Renal pelvis (tissue), 1 donor: ENCODE measurements at regions not wholly inside any gene's neighbourhood (a gene's known extent, or its start where the extent isn't known, plus 50 kb on each side); places are given as distances from the start of the nearest gene placed in this dataset.

ENCODE experiments used
- DNase-seq: peaks from one replicate; pipeline ENCODE4 v3.0.0-alpha.2; 2013

DNA sequence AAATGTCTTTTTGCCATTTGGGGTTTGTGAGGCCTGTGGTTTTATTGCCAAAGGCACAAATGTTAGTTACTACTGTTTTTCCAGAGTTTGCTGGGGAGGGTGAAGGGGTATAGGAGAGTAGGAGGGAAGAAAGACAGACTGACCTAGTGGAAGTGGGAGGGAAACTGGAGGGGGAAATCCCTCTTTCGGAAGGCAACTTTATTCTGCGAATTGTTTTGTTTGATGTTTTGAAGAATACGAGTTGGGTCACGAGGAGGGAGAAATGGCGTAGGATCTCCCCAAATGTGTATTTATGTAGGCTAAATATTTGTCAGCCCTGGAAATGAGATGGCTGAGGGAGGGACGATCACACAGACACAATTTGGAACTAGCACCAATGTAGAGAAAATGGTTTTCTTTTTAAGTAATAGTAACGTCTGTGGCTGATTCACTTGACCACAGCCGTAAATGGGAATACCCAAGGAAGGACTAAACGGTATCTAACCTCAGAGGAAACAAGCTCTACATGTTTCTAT, 172.3 kb downstream of the ICOS start:
- no peak for DNase-seq

DNA sequence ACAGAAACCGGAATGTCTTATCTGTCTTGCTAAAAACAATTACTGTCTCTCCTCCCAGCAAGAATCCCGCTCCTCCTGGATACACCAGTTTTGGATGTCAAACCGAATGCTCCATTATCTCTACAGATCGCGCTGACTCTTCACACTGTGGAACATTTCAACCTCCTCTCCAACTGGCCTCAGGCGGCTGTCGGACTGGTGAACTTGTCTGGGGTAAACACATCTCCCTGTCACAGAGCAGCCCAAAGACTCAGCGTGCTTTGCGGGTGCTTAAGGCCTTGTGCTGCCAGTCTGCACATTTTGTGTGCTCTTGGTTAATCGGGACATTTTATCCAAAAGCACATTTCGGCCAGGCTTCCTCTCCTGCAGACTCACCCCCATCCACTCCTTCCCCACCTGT, 173.1 kb downstream of the ICOS start:
- DNase-seq = no peak

DNA sequence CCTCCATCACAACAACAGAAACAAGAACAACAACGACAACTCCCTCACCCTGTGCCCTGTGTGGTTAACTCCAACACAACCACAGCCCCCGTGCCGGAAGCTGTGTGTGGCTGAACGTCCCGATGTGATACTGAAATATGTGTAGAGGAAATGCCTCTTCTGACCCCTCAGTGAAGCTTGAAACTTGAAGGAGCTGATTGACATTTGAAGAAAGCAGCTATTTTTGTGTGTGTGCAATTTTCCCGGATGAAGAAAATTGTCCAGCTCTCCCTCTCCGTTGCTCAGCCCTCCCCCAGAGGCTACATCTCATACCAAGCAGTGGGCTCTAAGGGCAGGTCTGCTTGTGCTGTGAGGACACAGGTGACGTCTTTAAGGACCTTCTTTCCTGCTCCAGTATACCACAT, 173.8 kb downstream of the ICOS start:
- peak; percentile 48 for DNase-seq

DNA sequence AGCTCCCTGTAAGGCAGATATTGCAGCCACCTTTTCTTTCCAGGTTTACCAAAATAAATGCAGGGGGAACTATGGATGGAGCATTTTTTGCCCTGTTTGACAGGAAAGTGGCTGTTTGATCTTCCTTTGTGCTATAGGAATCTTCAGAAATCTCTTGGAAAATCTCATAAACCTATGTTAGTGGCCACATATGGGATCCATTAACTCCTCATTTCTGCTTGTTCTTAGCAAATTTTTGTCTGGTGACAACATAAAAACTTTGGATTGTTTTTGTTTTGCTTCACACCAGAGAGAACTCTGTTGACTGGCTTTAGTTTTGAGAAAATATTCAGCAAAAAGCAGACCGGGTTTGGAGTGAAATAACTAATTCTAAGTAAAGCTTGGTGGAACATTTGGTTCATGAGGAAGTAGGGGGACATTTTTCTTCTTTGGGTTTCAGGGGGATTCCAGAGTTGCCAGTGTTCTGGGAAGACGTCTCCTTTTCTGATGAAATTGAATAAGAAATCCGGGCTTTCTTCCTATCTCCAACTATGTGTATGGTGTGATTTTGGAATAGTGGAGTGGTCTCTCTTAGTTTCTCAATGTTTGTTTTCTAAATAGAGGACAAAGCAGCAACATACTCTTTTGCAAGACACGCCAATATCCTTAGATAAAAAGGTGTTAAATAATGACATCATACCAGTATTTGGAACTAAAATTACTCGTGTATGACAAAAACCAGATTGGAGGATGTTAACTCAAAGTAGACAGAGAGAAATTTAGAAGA, 174.4 kb downstream of the ICOS start:
- DNase-seq = peak; percentile 49

DNA sequence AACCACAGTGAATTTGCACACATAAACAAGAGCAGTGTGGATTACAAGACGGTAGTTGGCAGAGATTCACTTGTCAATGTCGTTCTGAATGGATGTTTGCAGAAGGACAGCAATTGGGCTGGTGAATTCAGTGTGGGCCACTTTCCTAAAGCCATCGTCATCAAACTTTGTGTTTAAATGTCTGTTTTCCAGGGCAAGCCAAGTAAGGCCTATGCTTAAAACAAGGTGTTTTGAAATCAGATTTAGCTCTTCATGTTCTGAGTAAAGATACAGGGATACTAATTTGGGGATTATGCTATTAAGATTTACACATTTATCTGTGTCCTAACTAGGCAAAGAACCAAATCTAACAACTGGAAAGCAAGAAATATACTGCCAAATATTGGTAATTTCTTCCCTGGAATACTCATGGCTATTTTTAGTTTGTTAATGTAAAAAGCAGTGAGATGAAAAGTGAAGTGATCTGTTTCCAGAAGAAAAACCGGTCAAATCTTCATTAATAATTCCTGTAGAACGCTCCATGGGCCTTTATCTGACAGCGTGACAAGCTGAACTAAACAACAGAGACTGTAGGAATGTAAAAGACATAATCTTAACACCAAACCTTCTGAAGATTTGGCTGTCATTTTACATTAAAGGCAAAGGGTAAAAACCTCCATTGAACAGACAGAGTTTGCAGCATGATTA, 175.7 kb downstream of the ICOS start:
- DNase-seq = no peak

DNA sequence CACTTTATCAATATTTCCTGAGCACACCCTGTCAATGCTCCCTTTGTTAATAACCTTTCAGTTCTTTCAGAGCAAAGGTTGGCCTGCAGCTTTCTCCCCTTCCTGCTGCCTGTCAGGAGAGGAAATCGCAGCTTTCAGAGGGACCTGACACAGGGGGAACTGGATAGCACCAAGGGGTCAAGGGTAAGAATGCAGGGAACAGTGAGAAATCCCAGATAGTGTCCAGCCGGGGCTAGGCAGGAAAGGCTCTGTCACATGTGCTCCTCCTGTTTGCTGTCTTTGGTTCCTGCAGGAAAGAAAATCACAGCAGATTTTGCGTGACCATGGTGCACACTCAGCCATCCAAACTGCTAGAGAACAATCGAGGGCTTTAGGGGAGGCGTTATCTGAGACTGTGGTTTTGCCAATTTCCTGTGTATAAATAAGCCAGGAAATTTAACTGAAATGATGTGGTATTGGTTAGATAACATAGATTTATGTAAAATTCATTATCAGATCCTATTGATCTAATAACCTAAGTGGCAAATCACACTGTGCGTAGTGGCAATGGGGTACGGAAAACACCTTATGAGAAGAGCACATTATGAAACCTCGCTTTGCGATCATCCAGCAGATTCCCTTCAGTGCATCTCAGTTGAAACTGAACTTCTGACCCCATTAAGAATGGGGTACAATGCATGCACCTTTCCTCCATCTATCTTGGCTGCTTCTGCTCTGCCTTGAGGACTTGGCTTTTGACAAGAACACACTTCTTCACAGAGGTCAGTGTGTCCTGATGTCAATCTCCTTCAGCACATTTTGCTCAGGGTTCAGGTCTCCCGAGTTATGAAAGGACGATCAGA, 178.0 kb downstream of the ICOS start:
- DNase-seq = no peak

DNA sequence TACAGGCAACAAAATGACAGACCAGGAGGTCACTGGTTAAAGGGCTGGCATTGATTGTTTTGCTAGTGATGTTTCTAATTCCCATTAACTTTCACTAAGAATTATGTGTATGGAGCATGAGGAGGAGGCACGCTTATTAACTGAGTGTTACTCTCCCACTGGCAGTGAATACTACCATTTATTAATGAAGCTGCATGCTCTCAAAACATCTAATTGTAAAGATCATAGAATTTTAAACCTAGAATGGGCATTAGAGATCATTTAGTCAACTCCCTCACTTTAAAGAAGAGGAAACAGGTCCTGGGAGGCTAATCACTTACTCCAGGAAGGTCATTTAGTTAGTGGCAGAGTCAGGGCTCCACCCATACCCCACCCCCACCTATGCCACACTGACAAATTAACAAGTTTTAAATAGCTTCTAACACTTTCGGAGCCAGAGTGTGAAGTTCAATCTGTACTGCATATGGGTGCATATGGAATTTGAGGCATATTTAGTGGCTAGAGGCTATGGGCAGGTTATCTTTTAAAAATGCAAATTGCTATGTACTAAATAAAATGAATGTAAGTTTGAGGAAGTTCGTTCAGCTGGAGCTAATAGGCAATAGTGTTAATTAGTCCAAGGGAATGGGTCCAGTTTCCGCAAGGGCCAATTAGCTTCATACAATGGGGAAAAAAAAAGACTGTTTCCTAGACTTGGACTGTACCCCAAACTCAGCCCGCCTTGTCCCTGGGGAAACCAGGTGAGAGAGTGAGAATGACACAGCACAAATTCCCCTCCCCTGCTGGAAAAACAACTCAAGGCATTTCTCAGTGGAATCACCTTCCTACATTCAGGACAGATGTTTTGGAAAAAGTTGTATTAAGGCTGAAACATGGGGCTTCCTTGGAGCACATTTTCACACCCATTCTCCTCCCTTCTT, 178.8 kb downstream of the ICOS start:
- no peak for DNase-seq

DNA sequence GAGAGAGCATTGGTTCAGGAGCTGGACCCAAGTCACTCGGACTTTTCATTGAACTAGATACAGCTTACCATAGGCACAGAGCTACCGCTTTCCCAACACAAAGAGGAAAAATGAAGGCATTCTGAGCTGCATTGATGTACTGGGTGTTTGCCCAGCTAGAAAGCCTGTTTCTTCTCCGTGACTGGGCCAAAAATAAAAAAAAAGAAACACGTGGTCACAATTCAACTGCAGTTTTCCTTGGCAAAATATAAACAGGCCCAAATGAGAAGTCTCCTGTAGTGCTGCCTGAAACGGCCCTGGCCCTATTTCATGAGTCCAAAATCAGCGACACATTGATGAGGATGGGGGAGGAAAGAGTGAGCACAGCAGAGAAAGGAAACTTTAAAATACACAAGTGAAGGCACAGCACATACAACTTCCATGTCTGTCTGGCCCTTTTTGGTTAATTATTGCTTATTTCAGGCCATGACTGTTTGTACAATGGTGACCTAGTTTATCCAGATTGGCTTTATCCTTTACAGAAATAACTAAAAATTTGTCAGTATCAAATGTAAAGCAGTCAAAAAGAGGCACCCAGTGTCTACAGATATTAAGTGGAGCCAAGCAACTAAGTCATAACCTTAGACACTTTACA, 179.7 kb downstream of the ICOS start:
- DNase-seq = no peak

DNA sequence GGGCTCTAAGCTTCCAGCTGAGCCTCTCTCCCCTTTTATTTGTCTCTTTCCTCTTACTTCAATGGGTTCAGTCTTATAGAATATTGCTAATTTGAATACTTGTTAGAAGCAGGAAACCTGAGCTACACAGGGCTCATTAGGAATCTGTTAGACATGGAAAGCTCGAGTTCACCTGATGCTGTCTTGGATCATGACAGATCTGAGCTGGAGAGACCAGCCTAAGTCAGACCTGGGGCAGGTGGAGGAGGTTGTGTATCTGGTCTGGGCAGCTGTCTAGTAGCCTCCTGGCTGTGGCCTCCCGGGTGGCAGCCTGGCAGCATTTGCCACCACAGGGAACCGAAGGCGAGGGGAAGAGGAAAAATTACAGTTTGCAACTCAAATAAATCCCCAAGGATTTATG, 185.9 kb downstream of the ICOS start:
- DNase-seq = no peak

DNA sequence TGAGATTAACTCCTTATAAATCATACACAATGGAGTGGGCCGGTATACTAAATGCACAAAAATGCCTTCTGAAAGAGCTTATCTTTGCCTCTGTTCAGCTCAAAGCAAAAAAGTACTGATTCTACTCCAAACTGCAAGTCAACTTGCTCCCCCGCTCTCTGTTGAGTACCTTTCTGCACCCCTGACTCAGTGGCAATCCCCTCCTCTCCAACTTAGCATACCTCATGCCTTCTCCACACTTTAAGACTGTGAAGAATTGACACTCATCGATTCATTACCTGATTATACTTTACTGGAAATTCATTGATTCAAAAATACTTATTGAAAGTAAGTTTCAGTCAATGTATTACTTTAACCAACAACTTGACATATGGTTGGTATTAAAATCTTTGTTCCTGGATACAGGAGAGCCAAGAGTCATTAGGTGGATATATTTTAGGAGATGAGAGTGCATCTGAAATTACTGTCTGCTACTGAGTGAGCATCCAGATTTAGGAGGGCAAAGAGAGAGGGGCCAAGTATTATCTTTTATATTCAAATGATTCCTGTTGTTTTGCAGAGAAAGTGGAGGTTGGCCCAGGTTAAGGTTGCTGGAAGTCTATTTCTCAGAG, 187.7 kb downstream of the ICOS start:
- DNase-seq = no peak

DNA sequence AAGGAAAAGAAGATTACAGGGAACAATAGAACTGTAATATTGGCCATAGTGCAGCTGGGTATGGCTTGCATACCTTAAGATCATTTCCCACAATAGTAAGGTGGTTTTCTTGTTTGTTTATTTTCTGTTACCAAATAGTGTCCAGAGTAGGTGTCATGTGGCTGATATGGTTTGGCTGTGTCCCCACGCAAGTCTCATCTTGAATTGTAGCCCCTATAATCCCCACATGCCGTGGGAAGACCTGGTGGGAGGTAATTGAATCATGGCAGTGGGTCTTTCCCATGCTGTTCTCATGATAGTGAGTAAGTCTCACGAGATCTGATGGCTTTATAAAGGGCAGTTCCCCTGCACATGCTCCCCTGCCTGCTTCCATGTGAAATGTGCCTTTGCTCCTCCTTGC, 190.1 kb downstream of the ICOS start:
- no peak for DNase-seq

DNA sequence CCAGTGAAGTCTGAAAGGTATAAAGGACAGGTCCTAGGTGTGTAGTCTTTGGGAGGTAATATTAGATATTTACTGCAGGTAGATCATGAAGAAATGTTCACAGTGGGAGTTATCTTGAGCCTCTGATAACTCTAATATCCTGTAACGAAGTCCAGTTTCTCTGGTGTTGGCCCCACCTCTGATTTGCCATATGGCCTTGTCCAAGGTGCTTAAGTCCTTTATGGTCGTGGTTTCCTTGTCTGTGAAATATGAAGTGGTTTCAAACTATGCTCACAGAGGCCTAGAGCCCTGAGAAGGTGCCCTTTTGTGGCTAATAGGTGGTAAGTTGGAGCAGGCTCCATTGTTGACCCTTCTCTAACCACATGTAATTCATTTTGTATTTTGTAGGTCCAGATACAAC, 190.7 kb downstream of the ICOS start:
- DNase-seq = no peak

DNA sequence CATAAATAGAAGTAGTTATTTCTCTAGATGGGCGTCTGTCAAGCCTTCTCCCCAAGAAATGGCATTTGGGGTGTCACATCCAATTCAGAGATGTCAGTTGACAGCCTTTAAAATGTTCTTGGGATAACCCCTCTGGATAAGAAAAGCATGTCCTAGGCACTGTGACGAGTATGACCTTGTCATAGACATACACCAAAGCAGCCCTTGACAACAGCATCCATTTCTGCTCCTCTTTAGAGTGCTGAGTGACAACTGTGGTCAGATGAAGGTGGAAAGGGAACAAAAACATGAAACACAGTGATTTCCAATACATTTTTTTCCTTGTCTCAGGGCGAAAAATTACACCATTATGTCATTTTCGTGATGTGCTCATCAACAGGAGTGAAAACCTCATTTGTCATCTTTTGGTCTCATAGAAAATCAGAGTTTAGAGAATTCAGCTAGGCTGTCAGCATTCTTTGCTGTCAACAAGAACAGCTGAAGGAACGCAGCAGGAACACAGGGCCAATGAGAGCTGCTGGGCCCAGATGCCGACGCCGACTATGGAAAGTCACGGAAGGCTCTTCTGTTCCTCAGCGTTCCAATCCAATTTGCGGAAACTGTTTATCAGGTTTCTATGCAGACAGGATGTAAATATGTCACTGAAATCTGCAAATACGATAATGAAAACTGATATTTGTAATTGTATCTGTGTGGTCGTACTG, 193.2 kb downstream of the ICOS start:
- DNase-seq = no peak

DNA sequence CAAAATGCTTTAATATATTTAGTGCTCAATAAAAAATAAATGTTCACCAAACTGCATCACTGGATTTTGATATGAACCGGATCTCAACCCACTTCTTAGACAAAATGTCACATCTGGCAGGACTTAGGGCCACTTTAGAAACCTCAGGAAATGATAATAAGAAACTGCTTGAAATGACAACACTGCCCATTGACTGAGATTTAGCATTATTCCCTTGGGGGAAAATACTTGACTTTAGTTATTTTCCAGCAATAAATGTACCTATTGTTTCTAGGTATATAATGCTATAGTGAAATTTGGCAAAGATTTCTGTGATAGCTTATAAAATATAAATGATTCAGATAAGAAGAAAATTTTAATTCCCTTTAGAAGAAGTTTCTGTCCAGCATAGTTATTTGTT, 195.1 kb downstream of the ICOS start:
- DNase-seq = no peak

DNA sequence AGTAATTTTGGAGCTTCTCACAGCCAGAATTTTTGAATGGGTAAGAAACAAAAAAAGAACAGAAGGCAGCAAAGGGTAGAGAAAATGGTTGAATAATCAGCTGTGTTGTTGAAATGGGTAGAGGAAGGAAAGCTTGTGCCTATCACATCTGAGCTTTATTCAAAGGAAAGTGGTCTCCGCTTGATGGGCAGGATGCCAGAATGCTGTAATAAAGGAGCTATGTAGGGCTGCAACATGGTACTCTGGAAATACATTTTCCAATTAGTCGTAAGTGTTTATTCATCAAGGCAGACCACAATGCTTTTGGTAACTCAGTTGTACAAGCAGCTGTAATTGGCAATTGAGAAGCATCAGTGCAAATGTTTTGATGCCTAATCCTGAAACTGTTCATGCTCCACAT, 196.9 kb downstream of the ICOS start:
- DNase-seq = no peak

DNA sequence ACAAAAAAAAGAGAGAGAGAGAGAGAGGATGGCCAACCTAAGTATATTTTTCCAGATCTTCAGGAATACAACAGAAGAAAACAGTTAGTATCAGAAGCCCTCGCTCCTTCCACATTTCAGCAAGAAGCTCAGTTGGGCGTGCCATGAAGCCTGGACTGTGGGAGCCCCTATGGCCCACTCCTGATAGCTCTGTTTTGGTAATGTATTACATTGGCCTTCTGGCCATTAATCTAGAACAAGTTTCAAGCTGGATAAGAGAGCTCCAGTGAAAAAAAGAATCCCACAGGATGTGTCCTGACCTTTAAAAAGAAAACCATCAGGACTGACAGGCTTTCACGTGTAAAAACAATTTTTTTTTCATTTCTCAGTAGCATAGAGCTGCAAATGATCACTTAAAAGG, 197.9 kb downstream of the ICOS start:
- no peak for DNase-seq

DNA sequence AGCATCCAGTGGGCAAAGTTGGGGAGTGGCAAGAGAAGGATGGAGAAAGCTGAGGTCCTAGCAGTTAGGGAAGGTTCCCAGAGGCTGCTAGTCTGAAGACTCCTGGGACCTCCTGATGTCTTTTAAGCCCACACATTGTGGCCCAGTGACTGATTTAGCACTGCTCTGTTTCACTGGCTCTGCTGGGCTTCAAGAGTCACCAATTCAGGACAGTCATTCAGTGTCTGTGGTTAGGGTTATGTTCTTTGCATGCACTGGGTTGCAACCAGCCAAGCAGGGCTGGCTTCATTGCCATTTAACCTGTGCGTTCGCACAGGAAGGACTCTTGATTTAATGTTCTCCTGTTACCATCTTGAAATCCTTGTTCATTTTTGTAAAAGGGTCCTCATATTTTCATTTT, 199.2 kb downstream of the ICOS start:
- DNase-seq = no peak

DNA sequence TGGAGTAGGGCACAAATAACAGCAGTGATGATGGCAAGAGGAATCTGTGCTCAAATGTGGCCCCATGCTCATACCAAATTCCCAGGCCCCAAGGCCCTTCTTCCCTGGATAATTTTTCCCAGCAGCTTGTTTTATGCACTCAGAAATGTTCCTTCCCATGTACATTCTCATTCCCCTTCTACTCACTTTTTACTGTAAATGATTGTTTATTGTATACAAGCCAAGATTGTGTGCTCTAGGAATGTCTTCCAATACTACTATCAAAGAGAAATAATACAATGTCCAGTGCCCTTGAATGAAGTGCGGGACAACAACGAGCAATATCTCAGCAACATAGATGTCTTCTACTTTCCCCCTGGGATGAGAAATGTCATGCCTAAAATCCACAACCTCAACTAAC, 201.6 kb downstream of the ICOS start:
- DNase-seq = no peak

DNA sequence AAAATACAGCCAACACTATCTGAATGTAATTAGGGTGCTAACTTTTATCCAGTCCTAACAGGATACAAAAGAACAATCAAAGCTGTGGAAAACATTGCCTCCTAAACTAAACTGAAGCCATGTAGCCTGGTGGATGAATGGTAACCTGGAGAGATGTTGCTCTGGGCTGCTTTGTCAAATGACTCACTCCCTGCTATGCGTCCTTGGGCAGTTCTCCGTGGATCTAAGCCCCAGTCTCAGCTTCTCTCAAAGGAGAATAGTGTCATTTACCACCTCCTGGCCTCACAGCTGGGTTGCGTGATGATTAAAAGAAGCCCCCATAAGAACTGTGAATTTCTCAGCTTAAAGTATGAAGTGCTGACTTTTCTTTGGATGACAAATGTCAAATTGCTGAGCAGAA, 203.7 kb downstream of the ICOS start:
- DNase-seq = no peak
